ENCODE measurements at regions not wholly inside any gene's neighbourhood (a gene's known extent, or its start where the extent isn't known, plus 50 kb on each side); places are given as distances from the start of the nearest gene placed in this dataset.

GRCh38 chr6:45718871-45719270 lies 296.8 kb downstream of the CLIC5 start:
- DNase-seq (ENCODE audit: insufficient read length, low spot score): no peak
- FAIRE-seq: no peak
- TF ChIP-seq POLR2A (IDR thresholded peaks at IDR 0.05; ENCODE audit: low read depth, low read length) (no peak), TAF1 (IDR thresholded peaks at IDR 0.05; ENCODE audit: low read depth, low read length) (no peak), POU2F2 (IDR thresholded peaks at IDR 0.05; ENCODE audit: low read depth, low read length) (no peak), POLR2AphosphoS5 (IDR thresholded peaks at IDR 0.05; ENCODE audit: low read depth, low read length) (no peak), SPI1 (IDR thresholded peaks at IDR 0.05; ENCODE audit: low read depth, low read length) (no peak), PAX5 (IDR thresholded peaks at IDR 0.05; ENCODE audit: insufficient read depth, low read length, severe bottlenecking) (no peak)

GRCh38 chr6:45718131-45718530 lies 297.5 kb downstream of the CLIC5 start:
- FAIRE-seq: no peak
- TF ChIP-seq POU2F2 (IDR thresholded peaks at IDR 0.05; ENCODE audit: low read depth, low read length): no peak
- TF ChIP-seq SPI1 (IDR thresholded peaks at IDR 0.05; ENCODE audit: low read depth, low read length): no peak
- TF ChIP-seq TAF1 (IDR thresholded peaks at IDR 0.05; ENCODE audit: low read depth, low read length): no peak
- TF ChIP-seq POLR2AphosphoS5 (IDR thresholded peaks at IDR 0.05; ENCODE audit: low read depth, low read length): no peak
- TF ChIP-seq POLR2A (IDR thresholded peaks at IDR 0.05; ENCODE audit: low read depth, low read length): no peak
- TF ChIP-seq PAX5 (IDR thresholded peaks at IDR 0.05; ENCODE audit: insufficient read depth, low read length, severe bottlenecking): no peak
- no peak for DNase-seq (ENCODE audit: insufficient read length, low spot score)

- no peak for TF ChIP-seq POU2F2 (IDR thresholded peaks at IDR 0.05; ENCODE audit: low read depth, low read length)
- no peak for TF ChIP-seq SPI1 (IDR thresholded peaks at IDR 0.05; ENCODE audit: low read depth, low read length)
- no peak for TF ChIP-seq POLR2AphosphoS5 (IDR thresholded peaks at IDR 0.05; ENCODE audit: low read depth, low read length)
- no peak for FAIRE-seq
- DNase-seq (ENCODE audit: insufficient read length, low spot score): no peak
These were observed 297.9 kb downstream of the CLIC5 start for GRCh38 chr6:45717715-45718114.

GRCh38 chr6:45717027-45717426 lies 298.6 kb downstream of the CLIC5 start:
- no peak for TF ChIP-seq POU2F2 (IDR thresholded peaks at IDR 0.05; ENCODE audit: low read depth, low read length)
- TF ChIP-seq SPI1 (IDR thresholded peaks at IDR 0.05; ENCODE audit: low read depth, low read length): no peak
- TF ChIP-seq POLR2AphosphoS5 (IDR thresholded peaks at IDR 0.05; ENCODE audit: low read depth, low read length): no peak
- no peak for TF ChIP-seq PAX5 (IDR thresholded peaks at IDR 0.05; ENCODE audit: insufficient read depth, low read length, severe bottlenecking)
- DNase-seq (ENCODE audit: insufficient read length, low spot score) (no peak), FAIRE-seq (no peak)

GRCh38 chr6:45715508-45715803 lies 300.2 kb downstream of the CLIC5 start:
- DNase-seq (ENCODE audit: insufficient read length, low spot score) (no peak), FAIRE-seq (no peak)
- TF ChIP-seq TAF1 (IDR thresholded peaks at IDR 0.05; ENCODE audit: low read depth, low read length) (no peak), POLR2A (IDR thresholded peaks at IDR 0.05; ENCODE audit: low read depth, low read length) (no peak), SPI1 (IDR thresholded peaks at IDR 0.05; ENCODE audit: low read depth, low read length) (no peak), POLR2AphosphoS5 (IDR thresholded peaks at IDR 0.05; ENCODE audit: low read depth, low read length) (no peak), POU2F2 (IDR thresholded peaks at IDR 0.05; ENCODE audit: low read depth, low read length) (no peak), PAX5 (IDR thresholded peaks at IDR 0.05; ENCODE audit: insufficient read depth, low read length, severe bottlenecking) (no peak)

- DNase-seq (ENCODE audit: insufficient read length, low spot score): peak; percentile 25
- no peak for TF ChIP-seq POLR2A (IDR thresholded peaks at IDR 0.05; ENCODE audit: low read depth, low read length)
- TF ChIP-seq SPI1 (IDR thresholded peaks at IDR 0.05; ENCODE audit: low read depth, low read length): no peak
- no peak for TF ChIP-seq TAF1 (IDR thresholded peaks at IDR 0.05; ENCODE audit: low read depth, low read length)
- TF ChIP-seq PAX5 (IDR thresholded peaks at IDR 0.05; ENCODE audit: insufficient read depth, low read length, severe bottlenecking): no peak
- TF ChIP-seq POLR2AphosphoS5 (IDR thresholded peaks at IDR 0.05; ENCODE audit: low read depth, low read length): no peak
- TF ChIP-seq POU2F2 (IDR thresholded peaks at IDR 0.05; ENCODE audit: low read depth, low read length): no peak
- FAIRE-seq: no peak
These were observed 300.7 kb downstream of the CLIC5 start for GRCh38 chr6:45714741-45715507.

GRCh38 chr6:45714006-45714730 lies 301.5 kb downstream of the CLIC5 start:
- no peak for DNase-seq (ENCODE audit: insufficient read length, low spot score)
- no peak for TF ChIP-seq POLR2A (IDR thresholded peaks at IDR 0.05; ENCODE audit: low read depth, low read length)
- TF ChIP-seq TAF1 (IDR thresholded peaks at IDR 0.05; ENCODE audit: low read depth, low read length): no peak
- no peak for TF ChIP-seq POU2F2 (IDR thresholded peaks at IDR 0.05; ENCODE audit: low read depth, low read length)
- no peak for TF ChIP-seq POLR2AphosphoS5 (IDR thresholded peaks at IDR 0.05; ENCODE audit: low read depth, low read length)
- TF ChIP-seq SPI1 (IDR thresholded peaks at IDR 0.05; ENCODE audit: low read depth, low read length): no peak
- no peak for TF ChIP-seq PAX5 (IDR thresholded peaks at IDR 0.05; ENCODE audit: insufficient read depth, low read length, severe bottlenecking)
- FAIRE-seq: no peak

Measured in GM12891 (cell line).